GM10266 (cell line): ENCODE measurements at regions not wholly inside any gene's neighbourhood (a gene's known extent, or its start where the extent isn't known, plus 50 kb on each side); places are given as distances from the start of the nearest gene placed in this dataset.

Source experiments
- DNase-seq: peaks from one replicate; pipeline ENCODE4 v3.0.0; 2012; ENCODE audit errors: extremely low spot score
- CTCF ChIP-seq: IDR thresholded peaks from 2 replicates; pipeline ENCODE4 v1.5.1; 2012; ENCODE audit warnings: mild to moderate bottlenecking, low read depth; ENCODE audit not compliant: control insufficient read depth, insufficient read depth; ENCODE audit errors: missing control alignments

GRCh38 chr22:49330421-49331222, 497.1 kb downstream of the BRD1 start:
- DNase-seq: no peak
- TF ChIP-seq CTCF: no peak

GRCh38 chr22:49329636-49330035, 498.0 kb downstream of the BRD1 start:
- no peak for TF ChIP-seq CTCF
- DNase-seq: no peak

- TF ChIP-seq CTCF: no peak
- no peak for DNase-seq
Measured at GRCh38 chr22:49328630-49329405, 498.9 kb downstream of the BRD1 start.

GRCh38 chr22:49328118-49328475, 499.6 kb downstream of the BRD1 start:
- no peak for TF ChIP-seq CTCF
- DNase-seq: no peak

- no peak for DNase-seq
Measured at GRCh38 chr22:49327411-49328117, 500.1 kb downstream of the BRD1 start.

GRCh38 chr22:49326558-49326957, 501.1 kb downstream of the BRD1 start:
- DNase-seq: no peak
- no peak for TF ChIP-seq CTCF

More at GRCh38 chr22:49327411-49328117, 500.1 kb downstream of the BRD1 start:
- no peak for TF ChIP-seq CTCF
